H1 (cell line): ENCODE measurements at regions not wholly inside any gene's neighbourhood (a gene's known extent, or its start where the extent isn't known, plus 50 kb on each side); places are given as distances from the start of the nearest gene placed in this dataset.

ENCODE experiments used
- CTCF ChIA-PET: fragments of 300-600 bp; sonication (Branson Sonifier 250); formaldehyde crosslinking; loops from one replicate; lab custom pipeline; 2021; ENCODE audit not compliant: partially characterized antibody; lab: Charles Lee
- POLR2A ChIA-PET: fragments of 300-600 bp; sonication (Branson Sonifier 250); formaldehyde crosslinking; loops from one replicate; lab custom pipeline; 2021; ENCODE audit warnings: inconsistent platforms; ENCODE audit not compliant: partially characterized antibody; lab: Charles Lee
- DNase-seq, 2 experiments: peaks; one replicate each; pipeline versions ENCODE4 v3.0.0 to v3.0.0-alpha.2; 2010 to 2022; ENCODE audit warnings: low spot score in 2 of 2, low read depth in 1 of 2, mixed read lengths in 1 of 2
- FAIRE-seq: peaks from 2 replicates; lab custom pipeline; 2011; peaks lifted over from hg19 to GRCh38; lab: Jason Lieb, UNC
- H2AFZ ChIP-seq: 2 replicates; pipeline ENCODE4 v1.8.1; 2012; ENCODE audit warnings: low read length, inconsistent platforms
- H2AK5ac ChIP-seq: 2 replicates; pipeline ENCODE4 v1.6.1; 2013; ENCODE audit warnings: low read depth, low read length
- H2BK120ac ChIP-seq: replicated peaks from 2 replicates; pipeline ENCODE3; 2013; ENCODE audit warnings: low read depth, low read length, inconsistent platforms
- H2BK12ac ChIP-seq: 2 replicates; pipeline ENCODE4 v1.6.1; 2013; ENCODE audit warnings: low read depth, low read length
- H2BK15ac ChIP-seq: 2 replicates; pipeline ENCODE4 v1.6.1; 2013; ENCODE audit warnings: low read length
- H2BK20ac ChIP-seq: 2 replicates; pipeline ENCODE4 v1.6.1; 2013; ENCODE audit warnings: low read length
- H2BK5ac ChIP-seq: 2 replicates; pipeline ENCODE4 v1.6.1; 2013; ENCODE audit warnings: low read depth, low read length
- H3K14ac ChIP-seq: 2 replicates; pipeline ENCODE4 v1.6.1; 2013; ENCODE audit warnings: inconsistent platforms; ENCODE audit not compliant: insufficient read length
- H3K18ac ChIP-seq: 2 replicates; pipeline ENCODE4 v1.6.1; 2013; ENCODE audit warnings: low read length; ENCODE audit errors: extremely low read depth
- H3K23ac ChIP-seq: 2 replicates; pipeline ENCODE4 v1.6.1; 2013; ENCODE audit warnings: inconsistent platforms; ENCODE audit not compliant: insufficient read length
- H3K23me2 ChIP-seq: 2 replicates; pipeline ENCODE4 v1.6.1; 2013; ENCODE audit warnings: low read depth, low read length
- H3K27ac ChIP-seq: 2 replicates; pipeline ENCODE4 v1.6.1; 2011; ENCODE audit warnings: low read depth, low read length, inconsistent platforms
- H3K27me3 ChIP-seq, 4 experiments: replicated peaks in 1 of 4; 1 replicate in 1 of 4; 2 replicates in 3 of 4; pipeline versions ENCODE4 v1.6.1 to v1.8.1; 2011 to 2013; ENCODE audit warnings: low read length in 3 of 4, mild to moderate bottlenecking in 3 of 4, inconsistent platforms in 2 of 4, mixed read lengths in 2 of 4, moderate library complexity in 1 of 4; ENCODE audit not compliant: control insufficient read depth in 3 of 4, insufficient read depth in 3 of 4; ENCODE audit errors: extremely low read depth in 1 of 4
- H3K36me3 ChIP-seq, 4 experiments: 2 replicates each; pipeline versions ENCODE4 v1.6.1 to v1.8.1; 2011 to 2013; ENCODE audit warnings: mild to moderate bottlenecking in 4 of 4, low read length in 3 of 4, moderate library complexity in 2 of 4, control low read depth in 1 of 4, inconsistent platforms in 1 of 4; ENCODE audit not compliant: insufficient read depth in 4 of 4, control insufficient read depth in 2 of 4
- H3K4ac ChIP-seq: replicated peaks from 2 replicates; pipeline ENCODE3; 2013; ENCODE audit warnings: low read length, low read depth, mixed read lengths, inconsistent platforms; ENCODE audit not compliant: insufficient read length
- H3K4me1 ChIP-seq, 4 experiments: replicated peaks in 1 of 4; 1 replicate in 1 of 4; 2 replicates in 3 of 4; pipeline versions ENCODE4 v1.6.1 to v1.8.1; 2011 to 2013; ENCODE audit warnings: low read length in 3 of 4, inconsistent platforms in 2 of 4, mixed read lengths in 1 of 4; ENCODE audit not compliant: insufficient read depth in 4 of 4, control insufficient read depth in 3 of 4
- H3K4me2 ChIP-seq, 2 experiments: 2 replicates each; pipeline versions ENCODE4 v1.6.1 to v1.8.1; 2011 to 2013; ENCODE audit warnings: low read depth in 2 of 2, low read length in 2 of 2, control low read depth in 1 of 2, inconsistent platforms in 1 of 2, mild to moderate bottlenecking in 1 of 2; ENCODE audit not compliant: insufficient read depth in 1 of 2
- H3K4me3 ChIP-seq, 4 experiments: fragments of 200-600, 300-600 bp in 1 of 4; sonication (generic), shearing (Covaris generic), sonication (Bioruptor Twin) in 1 of 4; 2 replicates each; pipeline versions ENCODE4 v1.5.1 to v1.8.1; 2011 to 2016; ENCODE audit warnings: low read length in 4 of 4, low read depth in 3 of 4, control low read depth in 2 of 4, inconsistent platforms in 2 of 4, mild to moderate bottlenecking in 2 of 4, mixed read lengths in 1 of 4, moderate library complexity in 1 of 4; ENCODE audit not compliant: insufficient read depth in 2 of 4; ENCODE audit errors: extremely low read depth in 1 of 4
- H3K56ac ChIP-seq: replicated peaks from 2 replicates; pipeline ENCODE3; 2013; ENCODE audit warnings: low read depth, mild to moderate bottlenecking, mixed read lengths, low read length, inconsistent platforms; ENCODE audit not compliant: insufficient read length
- H3K79me1 ChIP-seq: 2 replicates; pipeline ENCODE4 v1.6.1; 2013; ENCODE audit warnings: low read depth, low read length, control low read depth
- H3K79me2 ChIP-seq, 2 experiments: 2 replicates each; pipeline versions ENCODE4 v1.6.1 to v1.8.1; 2012 to 2013; ENCODE audit warnings: low read length in 2 of 2, mild to moderate bottlenecking in 2 of 2, inconsistent platforms in 1 of 2; ENCODE audit not compliant: insufficient read depth in 2 of 2, control insufficient read depth in 1 of 2
- H3K9ac ChIP-seq, 4 experiments: replicated peaks in 1 of 4; 1 replicate in 1 of 4; 2 replicates in 3 of 4; pipeline versions ENCODE4 v1.6.1 to v1.8.1; 2011 to 2013; ENCODE audit warnings: low read depth in 3 of 4, low read length in 3 of 4, control low read depth in 2 of 4, mild to moderate bottlenecking in 2 of 4, moderate library complexity in 2 of 4, inconsistent platforms in 1 of 4; ENCODE audit errors: extremely low read depth in 1 of 4
- H3K9me3 ChIP-seq, 2 experiments: 2 replicates each; pipeline versions ENCODE4 v1.6.1 to v1.8.1; 2012 to 2013; ENCODE audit warnings: mild to moderate bottlenecking in 2 of 2, moderate library complexity in 2 of 2, control low read depth in 1 of 2, inconsistent platforms in 1 of 2, low read depth in 1 of 2, low read length in 1 of 2, mixed read lengths in 1 of 2; ENCODE audit not compliant: insufficient read depth in 2 of 2
- H4K20me1 ChIP-seq, 2 experiments: replicated peaks in 1 of 2; 2 replicates each; pipeline versions ENCODE3 to v1.8.1; 2011 to 2013; ENCODE audit warnings: inconsistent platforms in 2 of 2, low read length in 2 of 2, mild to moderate bottlenecking in 1 of 2; ENCODE audit not compliant: insufficient read depth in 2 of 2, control insufficient read depth in 1 of 2
- H4K5ac ChIP-seq: 2 replicates; pipeline ENCODE4 v1.6.1; 2013; ENCODE audit warnings: low read length, low read depth, mixed read lengths, inconsistent platforms; ENCODE audit not compliant: insufficient read length
- H4K8ac ChIP-seq: 2 replicates; pipeline ENCODE4 v1.8.0; 2013; ENCODE audit warnings: mild to moderate bottlenecking, moderate library complexity, low read length, inconsistent platforms; ENCODE audit not compliant: insufficient read depth; ENCODE audit errors: extremely low read depth
- H4K91ac ChIP-seq: replicated peaks from 2 replicates; pipeline ENCODE3; 2013; ENCODE audit warnings: low read length, mixed read lengths, inconsistent platforms; ENCODE audit not compliant: insufficient read length
- CBX5 ChIP-seq: fragments of 300-800, 300-1000 bp; sonication (generic); IDR thresholded peaks from 2 replicates; pipeline ENCODE4 v1.7.1; 2016; ENCODE audit warnings: antibody characterized with exemption, low read length, low read depth
- EZH2 ChIP-seq: fragments of 200-600 bp; sonication (generic); IDR thresholded peaks from 2 replicates; pipeline ENCODE4 v1.7.1; 2012; ENCODE audit warnings: low read depth, mild to moderate bottlenecking, moderate library complexity, low read length, inconsistent platforms; ENCODE audit not compliant: severe bottlenecking
- HDAC6 ChIP-seq: IDR thresholded peaks from one replicate; pipeline ENCODE4 v1.7.1; 2012; ENCODE audit warnings: low read depth, mild to moderate bottlenecking, inconsistent platforms, low read length, moderate library complexity
- JUN ChIP-seq: IDR thresholded peaks from 2 replicates; pipeline ENCODE4 v1.6.1; 2011; ENCODE audit warnings: low read depth, mild to moderate bottlenecking, improper control_type of control experiment, low read length
- TAF1 ChIP-seq: IDR thresholded peaks from 2 replicates; pipeline ENCODE4 v1.6.1; 2011; ENCODE audit warnings: mild to moderate bottlenecking, low read depth, low read length
- TBP ChIP-seq: IDR thresholded peaks from 2 replicates; pipeline ENCODE4 v1.6.1; 2011; ENCODE audit warnings: low read depth, low read length, improper control_type of control experiment
- WGBS, 2 experiments: shearing (Covaris generic) in 1 of 2; methylation state at CpG; one replicate each; pipeline versions ENCODE4 v1.1.6 to v1.1.7; 2013 to 2015; ENCODE audit warnings: low lambda C conversion rate in 2 of 2, mixed read lengths in 2 of 2, inconsistent platforms in 1 of 2, low coverage in 1 of 2, missing lambda C conversion rate in 1 of 2; ENCODE audit not compliant: insufficient replicate concordance in 2 of 2, insufficient coverage in 1 of 2, insufficient read length in 1 of 2; ENCODE audit errors: extremely low coverage in 1 of 2, missing lambda C conversion rate in 1 of 2; 5-methylcytosine and 5-hydroxymethylcytosine counted together
- TF ChIP-seq, protein P1 (sequence below), 3 experiments: IDR thresholded peaks; 1 replicate in 2 of 3; 2 replicates in 1 of 3; pipeline versions ENCODE4 v1.5.1 to v1.6.1; 2011; ENCODE audit warnings: low read length in 3 of 3, mild to moderate bottlenecking in 3 of 3, inconsistent platforms in 2 of 3, low read depth in 1 of 3, moderate library complexity in 1 of 3; ENCODE audit not compliant: insufficient read depth in 1 of 3; ENCODE audit errors: control extremely low read depth in 1 of 3
- TF ChIP-seq, protein P2 (sequence below): IDR thresholded peaks from 2 replicates; pipeline ENCODE4 v1.6.1; 2012; ENCODE audit warnings: inconsistent platforms

DNA sequence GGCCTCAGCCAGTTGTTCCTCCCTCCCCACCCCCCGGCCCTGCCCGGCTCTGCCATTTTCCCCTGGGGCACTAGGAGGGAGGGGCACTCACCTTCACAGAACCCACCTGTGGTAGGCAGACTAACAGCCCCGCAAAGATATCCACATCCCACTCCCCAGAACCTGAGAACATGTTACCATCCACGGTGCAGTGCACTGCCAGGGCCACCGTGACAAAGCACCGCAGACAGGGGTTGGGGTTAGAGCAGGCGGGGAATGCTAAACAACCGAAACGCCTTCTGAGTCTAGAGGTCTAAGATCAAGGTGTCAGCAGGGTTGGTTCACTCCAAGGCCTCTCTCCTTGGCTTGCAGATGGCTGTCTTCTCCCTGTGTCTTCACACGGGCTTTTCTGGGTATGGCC is 57.4 kb upstream of the NCOR2 start:
- H3K4me2 ChIP-seq: no peak overlapping the region
- no peak overlapping the region for H3K9ac ChIP-seq
- H3K79me1 ChIP-seq: no peaks in the 10 kb centered on the region
- H2AK5ac ChIP-seq: no peak overlapping the region; the same call in 1 of the 2 replicates
- FAIRE-seq (no peak), DNase-seq (no peak)
- H2BK15ac ChIP-seq: no peak overlapping the region
- no peak overlapping the region for H4K8ac ChIP-seq
- no peak overlapping the region for H4K5ac ChIP-seq
- no peak overlapping the region for H2BK120ac ChIP-seq
- no peak overlapping the region for H3K14ac ChIP-seq
- H3K27me3 ChIP-seq: no peaks in the 10 kb centered on the region
- POLR2A ChIA-PET: no interaction called here
- no peak for TF ChIP-seq EZH2
- TF ChIP-seq JUN: no peak
- TF ChIP-seq CBX5: no peak
- no peak for TF ChIP-seq TAF1
- TF ChIP-seq, protein P1, sequence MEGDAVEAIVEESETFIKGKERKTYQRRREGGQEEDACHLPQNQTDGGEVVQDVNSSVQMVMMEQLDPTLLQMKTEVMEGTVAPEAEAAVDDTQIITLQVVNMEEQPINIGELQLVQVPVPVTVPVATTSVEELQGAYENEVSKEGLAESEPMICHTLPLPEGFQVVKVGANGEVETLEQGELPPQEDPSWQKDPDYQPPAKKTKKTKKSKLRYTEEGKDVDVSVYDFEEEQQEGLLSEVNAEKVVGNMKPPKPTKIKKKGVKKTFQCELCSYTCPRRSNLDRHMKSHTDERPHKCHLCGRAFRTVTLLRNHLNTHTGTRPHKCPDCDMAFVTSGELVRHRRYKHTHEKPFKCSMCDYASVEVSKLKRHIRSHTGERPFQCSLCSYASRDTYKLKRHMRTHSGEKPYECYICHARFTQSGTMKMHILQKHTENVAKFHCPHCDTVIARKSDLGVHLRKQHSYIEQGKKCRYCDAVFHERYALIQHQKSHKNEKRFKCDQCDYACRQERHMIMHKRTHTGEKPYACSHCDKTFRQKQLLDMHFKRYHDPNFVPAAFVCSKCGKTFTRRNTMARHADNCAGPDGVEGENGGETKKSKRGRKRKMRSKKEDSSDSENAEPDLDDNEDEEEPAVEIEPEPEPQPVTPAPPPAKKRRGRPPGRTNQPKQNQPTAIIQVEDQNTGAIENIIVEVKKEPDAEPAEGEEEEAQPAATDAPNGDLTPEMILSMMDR (IDR thresholded peaks at IDR 0.05; ENCODE audit: control extremely low read depth in 1 of 3, insufficient read depth in 1 of 3, low read depth in 1 of 3, low read length in 3 of 3): no peak
- no peak for TF ChIP-seq HDAC6
- TF ChIP-seq TBP: no peak
- TF ChIP-seq, protein P2, sequence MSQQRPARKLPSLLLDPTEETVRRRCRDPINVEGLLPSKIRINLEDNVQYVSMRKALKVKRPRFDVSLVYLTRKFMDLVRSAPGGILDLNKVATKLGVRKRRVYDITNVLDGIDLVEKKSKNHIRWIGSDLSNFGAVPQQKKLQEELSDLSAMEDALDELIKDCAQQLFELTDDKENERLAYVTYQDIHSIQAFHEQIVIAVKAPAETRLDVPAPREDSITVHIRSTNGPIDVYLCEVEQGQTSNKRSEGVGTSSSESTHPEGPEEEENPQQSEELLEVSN: no peak
- no peak overlapping the region for H3K27ac ChIP-seq
- H3K4ac ChIP-seq: no peak overlapping the region
- H3K4me3 ChIP-seq: no peak overlapping the region
- H4K20me1 ChIP-seq: no peaks in the 10 kb centered on the region
- no peak overlapping the region for H2BK5ac ChIP-seq
- WGBS, 2 experiments: 82% methylated on average over 8 of the region's 10 CpGs; no CpG with 5 or more reads in 1 of the 2 experiments
- no peak overlapping the region for H3K23ac ChIP-seq
- no peak overlapping the region for H3K56ac ChIP-seq
- no peaks in the 10 kb centered on the region for H3K23me2 ChIP-seq
- CTCF ChIA-PET: no interaction called here
- H3K4me1 ChIP-seq: peaks cover 2 to 5% (median 4%) of the 10 kb centered on the region in 4 experiments; a peak in 5 of 7 replicates
- no peaks in the 10 kb centered on the region for H3K36me3 ChIP-seq
- no peak overlapping the region for H2BK20ac ChIP-seq
- H3K9me3 ChIP-seq: 0 out of 4 replicates have a peak, but pooled peaks cover 0 to 2% of the 10 kb centered on the region in 2 experiments
- no peak overlapping the region for H4K91ac ChIP-seq
- H3K18ac ChIP-seq: no peak overlapping the region
- H2BK12ac ChIP-seq: no peak overlapping the region
- H2AFZ ChIP-seq: no peak overlapping the region
- H3K79me2 ChIP-seq: no peaks in the 10 kb centered on the region
